ENCODE measurements at regions not wholly inside any gene's neighbourhood (a gene's known extent, or its start where the extent isn't known, plus 50 kb on each side); places are given as distances from the start of the nearest gene placed in this dataset.

DNA sequence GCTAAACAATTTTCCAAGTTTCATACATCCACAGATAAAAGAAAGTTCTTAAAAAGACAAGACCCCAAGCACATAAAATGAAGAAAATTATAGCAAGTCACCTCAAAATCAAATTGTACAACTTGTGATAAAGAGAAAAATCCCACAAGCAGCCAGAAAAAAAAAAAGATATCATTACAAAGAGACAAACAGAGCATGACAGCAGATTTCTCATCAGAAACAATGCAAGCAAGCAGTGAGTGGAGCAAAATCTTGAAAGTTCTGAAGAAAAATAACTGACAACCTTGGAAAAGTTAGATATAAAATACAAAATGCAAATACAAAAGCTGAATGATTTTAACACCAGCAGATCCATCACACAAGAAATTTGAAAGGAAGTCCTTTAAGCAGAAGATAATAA, 194.5 kb upstream of the SOX5 start:
- TF ChIP-seq, protein P1, sequence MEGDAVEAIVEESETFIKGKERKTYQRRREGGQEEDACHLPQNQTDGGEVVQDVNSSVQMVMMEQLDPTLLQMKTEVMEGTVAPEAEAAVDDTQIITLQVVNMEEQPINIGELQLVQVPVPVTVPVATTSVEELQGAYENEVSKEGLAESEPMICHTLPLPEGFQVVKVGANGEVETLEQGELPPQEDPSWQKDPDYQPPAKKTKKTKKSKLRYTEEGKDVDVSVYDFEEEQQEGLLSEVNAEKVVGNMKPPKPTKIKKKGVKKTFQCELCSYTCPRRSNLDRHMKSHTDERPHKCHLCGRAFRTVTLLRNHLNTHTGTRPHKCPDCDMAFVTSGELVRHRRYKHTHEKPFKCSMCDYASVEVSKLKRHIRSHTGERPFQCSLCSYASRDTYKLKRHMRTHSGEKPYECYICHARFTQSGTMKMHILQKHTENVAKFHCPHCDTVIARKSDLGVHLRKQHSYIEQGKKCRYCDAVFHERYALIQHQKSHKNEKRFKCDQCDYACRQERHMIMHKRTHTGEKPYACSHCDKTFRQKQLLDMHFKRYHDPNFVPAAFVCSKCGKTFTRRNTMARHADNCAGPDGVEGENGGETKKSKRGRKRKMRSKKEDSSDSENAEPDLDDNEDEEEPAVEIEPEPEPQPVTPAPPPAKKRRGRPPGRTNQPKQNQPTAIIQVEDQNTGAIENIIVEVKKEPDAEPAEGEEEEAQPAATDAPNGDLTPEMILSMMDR (IDR thresholded peaks at IDR 0.05), result no peak
- intact Hi-C loops (cut with micrococcal nuclease), result no loop called here
- no peaks in the 10 kb centered on the region for H3K27me3 Mint-ChIP-seq
- ATAC-seq, result no peak
- ChIA-PET POLR2A (no interaction called here), CTCF (no interaction called here)
- no peak for DNase-seq
- no peaks in the 10 kb centered on the region for H3K4me1 Mint-ChIP-seq (ENCODE audit: low read depth)
- no peaks in the 10 kb centered on the region for H3K36me3 Mint-ChIP-seq (ENCODE audit: low read depth)
- no peak overlapping the region for H3K4me3 Mint-ChIP-seq
- H3K9me3 Mint-ChIP-seq, result peaks cover 1% of the 10 kb centered on the region
- H3K27ac Mint-ChIP-seq, result no peak overlapping the region

DNA sequence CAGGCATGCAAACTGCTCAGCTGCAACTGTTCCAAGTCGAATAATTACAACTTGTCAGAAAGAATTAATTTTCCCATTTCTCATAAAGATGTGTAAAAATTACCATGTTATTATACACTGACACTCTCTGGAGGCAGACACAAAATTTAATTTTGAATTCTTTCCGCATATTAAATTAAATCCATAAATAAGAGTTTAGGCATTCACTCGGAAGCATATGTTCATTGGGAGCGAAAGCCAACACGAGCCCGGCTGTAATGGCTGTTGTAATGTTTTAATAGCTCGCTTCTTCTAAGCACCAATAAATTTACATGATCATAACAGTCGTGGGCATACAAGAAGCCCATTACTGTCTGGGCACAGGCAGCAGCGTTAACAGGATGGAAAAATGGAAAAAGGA, 189.6 kb upstream of the SOX5 start:
- no peaks in the 10 kb centered on the region for H3K27me3 Mint-ChIP-seq
- peaks cover 1% of the 10 kb centered on the region for H3K9me3 Mint-ChIP-seq
- no peak overlapping the region for H3K27ac Mint-ChIP-seq
- no peak overlapping the region for H3K4me3 Mint-ChIP-seq
- POLR2A ChIA-PET, result no interaction called here
- TF ChIP-seq, protein P1 (IDR thresholded peaks at IDR 0.05), result no peak
- no peak for ATAC-seq
- intact Hi-C loops (cut with micrococcal nuclease), result no loop called here
- DNase-seq, result no peak
- CTCF ChIA-PET, result no interaction called here
- H3K36me3 Mint-ChIP-seq (ENCODE audit: low read depth), result no peaks in the 10 kb centered on the region
- H3K4me1 Mint-ChIP-seq (ENCODE audit: low read depth), result no peaks in the 10 kb centered on the region

DNA sequence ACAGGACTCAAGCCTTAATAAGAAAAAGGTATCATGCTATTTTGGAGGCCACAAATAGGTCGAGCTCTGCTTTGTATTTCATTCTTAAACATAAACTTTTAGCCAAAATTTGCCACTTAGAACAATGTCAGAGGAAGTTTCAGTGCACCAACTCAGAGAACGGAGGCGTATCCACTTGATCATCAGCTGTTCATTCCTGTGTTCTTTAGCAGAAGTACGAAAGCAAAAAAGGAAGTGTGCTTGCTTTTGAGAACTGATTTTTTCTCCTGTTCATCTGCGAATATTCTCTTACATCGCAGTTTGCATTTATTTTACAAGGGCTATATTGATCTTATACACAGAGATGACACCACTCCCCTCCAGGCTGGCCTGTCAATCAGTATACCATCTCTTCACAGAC, 188.6 kb upstream of the SOX5 start:
- Mint-ChIP-seq H3K9me3 (no peaks in the 10 kb centered on the region), H3K4me3 (no peak overlapping the region), H3K27ac (no peak overlapping the region), H3K4me1 (ENCODE audit: low read depth) (no peaks in the 10 kb centered on the region), H3K36me3 (ENCODE audit: low read depth) (no peaks in the 10 kb centered on the region), H3K27me3 (no peaks in the 10 kb centered on the region)
- DNase-seq, result no peak
- POLR2A ChIA-PET, result no interaction called here
- CTCF ChIA-PET, result no interaction called here
- no peak for ATAC-seq
- intact Hi-C loops (cut with micrococcal nuclease), result no loop called here
- TF ChIP-seq, protein P1 (IDR thresholded peaks at IDR 0.05), result no peak

DNA sequence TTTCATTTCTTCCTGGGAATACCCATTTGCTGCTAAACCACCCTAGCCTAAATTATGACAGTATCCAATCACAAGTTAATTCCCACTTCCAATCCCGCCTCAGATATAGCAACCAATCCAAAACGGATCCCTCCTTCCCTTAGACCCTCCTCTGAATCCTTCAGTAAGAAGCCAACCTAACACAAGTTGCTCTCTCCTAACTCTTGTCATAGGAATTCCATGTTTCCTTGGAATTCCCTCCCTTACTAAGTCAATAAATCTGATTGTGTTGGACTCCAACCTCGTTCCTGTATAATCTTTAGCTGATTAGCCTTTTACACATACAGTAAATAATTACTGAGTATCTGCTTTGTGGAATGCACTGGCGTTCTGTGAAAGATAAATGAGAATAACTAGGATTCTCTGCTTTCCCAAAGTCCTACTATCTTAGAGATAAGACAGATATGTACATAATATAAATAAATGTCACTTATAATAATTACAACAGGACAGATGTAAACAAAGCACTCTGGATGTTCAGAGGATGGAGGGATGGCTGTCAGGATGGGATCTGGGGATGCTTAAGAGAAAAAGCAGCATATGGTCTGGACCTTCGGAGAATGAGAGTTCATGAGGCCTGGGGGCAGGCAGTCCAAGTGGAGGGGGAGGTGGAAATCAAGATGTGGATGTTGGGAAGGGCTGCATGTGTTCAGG, 185.8 kb upstream of the SOX5 start:
- Mint-ChIP-seq H3K4me1 (ENCODE audit: low read depth) (no peaks in the 10 kb centered on the region), H3K4me3 (no peak overlapping the region), H3K9me3 (no peaks in the 10 kb centered on the region), H3K27me3 (no peaks in the 10 kb centered on the region), H3K27ac (no peak overlapping the region), H3K36me3 (ENCODE audit: low read depth) (no peaks in the 10 kb centered on the region)
- ChIA-PET CTCF (no interaction called here), POLR2A (no interaction called here)
- intact Hi-C loops (cut with micrococcal nuclease), result no loop called here
- ATAC-seq (no peak), DNase-seq (no peak)
- TF ChIP-seq, protein P1 (IDR thresholded peaks at IDR 0.05), result no peak

DNA sequence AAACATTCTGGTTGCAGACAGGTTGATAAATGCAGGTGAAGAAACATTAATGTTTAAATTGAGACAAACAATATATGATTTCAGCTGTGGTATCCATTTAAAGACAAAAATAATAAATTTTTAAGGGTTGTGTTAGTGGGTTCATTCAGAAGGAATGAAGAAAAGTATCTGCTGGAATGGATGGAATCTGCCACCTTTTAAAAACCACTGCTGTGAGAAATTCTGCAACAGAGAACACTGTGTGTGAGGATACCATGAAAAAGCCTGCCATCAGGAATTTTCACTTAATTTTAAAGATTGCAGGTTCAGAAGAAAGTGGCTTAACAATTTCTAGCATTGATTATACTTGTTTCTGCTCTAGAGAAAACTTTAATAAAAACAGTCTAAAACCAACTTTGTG, 184.6 kb upstream of the SOX5 start:
- POLR2A ChIA-PET, result no interaction called here
- no peak overlapping the region for H3K4me3 Mint-ChIP-seq
- H3K27ac Mint-ChIP-seq, result no peak overlapping the region
- H3K4me1 Mint-ChIP-seq (ENCODE audit: low read depth), result no peaks in the 10 kb centered on the region
- H3K36me3 Mint-ChIP-seq (ENCODE audit: low read depth), result no peaks in the 10 kb centered on the region
- no peak for ATAC-seq
- intact Hi-C loops (cut with micrococcal nuclease), result no loop called here
- DNase-seq, result no peak
- no peaks in the 10 kb centered on the region for H3K9me3 Mint-ChIP-seq
- TF ChIP-seq, protein P1 (IDR thresholded peaks at IDR 0.05), result no peak
- CTCF ChIA-PET, result no interaction called here
- no peaks in the 10 kb centered on the region for H3K27me3 Mint-ChIP-seq
